ENCODE measurements at regions not wholly inside any gene's neighbourhood (a gene's known extent, or its start where the extent isn't known, plus 50 kb on each side); places are given as distances from the start of the nearest gene placed in this dataset.
A peak's percentile ranks its signal among the peaks of the same experiment; 100 is the strongest.
"Not testable (repeated sequence)": the region's sequence is repeated elsewhere in the genome, so short reads cannot be mapped to it uniquely, and the experiment has no call there.

GRCh38 chr2:7146151-7146550 lies 228.9 kb downstream of the RNF144A start:
- DNase-seq (ENCODE audit: low spot score): no peak

GRCh38 chr2:7154656-7155055 lies 237.4 kb downstream of the RNF144A start:
- no peak for DNase-seq (ENCODE audit: low spot score)

- DNase-seq (ENCODE audit: low spot score): no peak
These were observed 244.3 kb downstream of the RNF144A start for GRCh38 chr2:7161501-7161900.

GRCh38 chr2:7165736-7166135 lies 248.5 kb downstream of the RNF144A start:
- no peak for DNase-seq (ENCODE audit: low spot score)

- no peak for DNase-seq (ENCODE audit: low spot score)
These were observed 250.7 kb downstream of the RNF144A start for GRCh38 chr2:7167801-7168411.

- DNase-seq (ENCODE audit: low spot score): no peak
These were observed 252.4 kb downstream of the RNF144A start for GRCh38 chr2:7169593-7169992.

GRCh38 chr2:7178996-7179395 lies 261.8 kb downstream of the RNF144A start:
- not testable (repeated sequence) for DNase-seq (ENCODE audit: low spot score)

GRCh38 chr2:7180638-7181370 lies 263.6 kb downstream of the RNF144A start:
- DNase-seq (ENCODE audit: low spot score): peak; percentile 66

GRCh38 chr2:7182525-7182924 lies 265.3 kb downstream of the RNF144A start:
- no peak for DNase-seq (ENCODE audit: low spot score)

GRCh38 chr2:7189106-7189505 lies 271.9 kb downstream of the RNF144A start:
- no peak for DNase-seq (ENCODE audit: low spot score)

GRCh38 chr2:7190587-7191324 lies 273.5 kb downstream of the RNF144A start:
- DNase-seq (ENCODE audit: low spot score): no peak

GRCh38 chr2:7191932-7192331 lies 274.7 kb downstream of the RNF144A start:
- peak; percentile 70 for DNase-seq (ENCODE audit: low spot score)

GRCh38 chr2:7193457-7193856 lies 276.2 kb downstream of the RNF144A start:
- no peak for DNase-seq (ENCODE audit: low spot score)

GRCh38 chr2:7194950-7195349 lies 277.7 kb downstream of the RNF144A start:
- no peak for DNase-seq (ENCODE audit: low spot score)

GRCh38 chr2:7196883-7197282 lies 279.7 kb downstream of the RNF144A start:
- no peak for DNase-seq (ENCODE audit: low spot score)

- no peak for DNase-seq (ENCODE audit: low spot score)
These were observed 284.6 kb downstream of the RNF144A start for GRCh38 chr2:7201851-7202250.

- DNase-seq (ENCODE audit: low spot score): peak; percentile 41
These were observed 285.9 kb downstream of the RNF144A start for GRCh38 chr2:7203056-7203467.

- DNase-seq (ENCODE audit: low spot score): no peak
These were observed 288.1 kb downstream of the RNF144A start for GRCh38 chr2:7205151-7205830.

- DNase-seq (ENCODE audit: low spot score): no peak
These were observed 289.0 kb downstream of the RNF144A start for GRCh38 chr2:7206111-7206810.

GRCh38 chr2:7207631-7208030 lies 290.4 kb downstream of the RNF144A start:
- DNase-seq (ENCODE audit: low spot score): no peak

- no peak for DNase-seq (ENCODE audit: low spot score)
These were observed 292.7 kb downstream of the RNF144A start for GRCh38 chr2:7209757-7210555.
